ENCODE measurements at regions not wholly inside any gene's neighbourhood (a gene's known extent, or its start where the extent isn't known, plus 50 kb on each side); places are given as distances from the start of the nearest gene placed in this dataset.

DNA sequence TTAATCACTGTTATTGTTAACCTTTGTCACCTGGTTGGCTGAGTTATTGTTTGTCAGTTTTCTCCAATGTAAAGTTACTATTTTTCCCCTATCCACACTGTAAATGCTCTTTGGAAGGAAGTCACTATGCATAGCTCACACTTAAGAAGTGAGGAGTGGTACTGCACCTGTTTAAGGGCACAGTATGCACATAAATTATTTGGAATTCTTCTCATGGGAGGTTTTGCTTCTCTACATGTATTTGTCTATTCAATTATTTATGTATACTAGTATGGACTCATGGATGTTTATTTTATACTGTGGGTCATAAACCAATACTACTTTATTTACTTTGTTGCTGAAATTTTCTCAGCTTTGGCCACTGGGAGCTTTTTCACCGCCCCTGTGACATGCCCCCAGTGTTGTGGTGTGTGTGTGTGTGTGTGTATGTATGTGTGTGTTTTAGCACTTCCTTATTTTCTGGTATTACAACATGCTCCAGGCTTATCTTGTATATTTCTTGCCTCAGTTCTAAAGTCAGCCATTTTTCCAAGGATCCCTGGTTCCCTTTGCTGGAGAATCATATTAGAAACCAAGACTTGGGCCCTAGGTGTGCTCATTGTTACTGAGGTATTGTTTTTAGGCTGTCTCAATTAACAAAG lies 290.5 kb downstream of the KBTBD8 start:
- H3K4me3 ChIP-seq (ENCODE audit: low read depth in 1 of 2, low read length in 2 of 2), result no peak overlapping the region
- no peaks in the 10 kb centered on the region for H3K36me3 ChIP-seq (ENCODE audit: insufficient read depth, low read length)
- no peak overlapping the region for H3K27ac ChIP-seq (ENCODE audit: low read depth, low read length)
- H3K9ac ChIP-seq (ENCODE audit: low read length), result no peak overlapping the region
- no peaks in the 10 kb centered on the region for H3K27me3 ChIP-seq (ENCODE audit: control insufficient read depth in 1 of 2, insufficient read depth in 2 of 2, low read length in 2 of 2)
- H3K4me1 ChIP-seq (ENCODE audit: insufficient read depth, low read length), result peaks cover 4% of the 10 kb centered on the region
- no peaks in the 10 kb centered on the region for H3K9me3 ChIP-seq (ENCODE audit: low read length)

GRCh38 chr3:67289626-67290025 lies 291.5 kb downstream of the KBTBD8 start:
- Histone ChIP-seq H3K9me3 (ENCODE audit: low read length) (no peaks in the 10 kb centered on the region), H3K4me1 (ENCODE audit: insufficient read depth, low read length) (peaks cover 4% of the 10 kb centered on the region), H3K27ac (ENCODE audit: low read depth, low read length) (no peak overlapping the region), H3K4me3 (ENCODE audit: low read depth in 1 of 2, low read length in 2 of 2) (no peak overlapping the region), H3K9ac (ENCODE audit: low read length) (no peak overlapping the region), H3K27me3 (ENCODE audit: control insufficient read depth in 1 of 2, insufficient read depth in 2 of 2, low read length in 2 of 2) (no peaks in the 10 kb centered on the region), H3K36me3 (ENCODE audit: insufficient read depth, low read length) (no peaks in the 10 kb centered on the region)

GRCh38 chr3:67290438-67290837 lies 292.3 kb downstream of the KBTBD8 start:
- Histone ChIP-seq H3K4me3 (ENCODE audit: low read depth in 1 of 2, low read length in 2 of 2) (no peak overlapping the region), H3K9me3 (ENCODE audit: low read length) (no peaks in the 10 kb centered on the region), H3K9ac (ENCODE audit: low read length) (no peak overlapping the region), H3K27me3 (ENCODE audit: control insufficient read depth in 1 of 2, insufficient read depth in 2 of 2, low read length in 2 of 2) (no peaks in the 10 kb centered on the region), H3K36me3 (ENCODE audit: insufficient read depth, low read length) (no peaks in the 10 kb centered on the region), H3K4me1 (ENCODE audit: insufficient read depth, low read length) (peaks cover 4% of the 10 kb centered on the region), H3K27ac (ENCODE audit: low read depth, low read length) (no peak overlapping the region)

DNA sequence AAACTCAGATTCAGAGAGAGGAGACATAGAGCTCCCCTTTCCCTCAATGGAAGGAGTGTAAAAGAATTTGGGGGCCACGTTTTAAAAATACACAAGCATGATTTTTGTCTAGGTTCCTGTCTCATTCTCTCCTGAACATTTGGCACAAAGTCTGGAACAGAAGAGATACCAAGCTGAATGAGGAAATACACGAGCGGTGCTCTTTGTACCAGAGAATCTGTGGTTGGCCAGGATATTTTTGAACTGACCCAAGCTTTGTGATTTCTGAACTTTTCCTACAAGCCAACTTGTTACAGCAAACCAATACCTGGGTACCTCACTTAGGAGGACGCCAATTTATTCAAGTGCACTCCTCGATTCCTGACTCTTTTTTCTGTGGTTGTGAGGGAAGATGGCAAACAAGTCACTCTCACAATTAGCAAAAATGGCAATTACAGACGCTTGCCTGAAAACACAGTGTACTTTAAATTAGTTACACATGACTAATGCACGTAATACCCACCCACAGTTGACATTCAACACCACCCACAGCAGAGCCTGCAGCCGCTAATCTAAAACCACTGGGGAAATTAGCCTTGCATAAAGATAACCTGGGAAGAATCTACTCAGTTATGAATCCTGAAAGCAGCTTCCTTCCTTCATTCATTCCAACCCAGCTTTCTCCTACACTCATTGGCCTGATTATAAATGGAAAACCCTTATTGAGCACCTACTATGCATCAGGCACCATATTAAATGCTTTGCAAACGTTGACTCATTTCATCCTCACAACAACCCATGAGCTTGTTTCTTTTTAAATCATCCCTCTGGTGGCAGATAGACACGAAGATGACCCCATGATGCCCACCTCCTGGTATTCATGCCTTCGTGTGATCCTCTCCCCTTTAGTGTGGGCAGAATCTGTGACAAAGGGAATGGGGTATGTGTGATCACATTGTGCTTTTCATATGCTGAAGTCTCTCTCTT lies 293.5 kb downstream of the KBTBD8 start:
- Histone ChIP-seq H3K27ac (ENCODE audit: low read depth, low read length) (no peak overlapping the region), H3K36me3 (ENCODE audit: insufficient read depth, low read length) (no peaks in the 10 kb centered on the region), H3K4me1 (ENCODE audit: insufficient read depth, low read length) (peaks cover 4% of the 10 kb centered on the region), H3K9ac (ENCODE audit: low read length) (no peak overlapping the region), H3K4me3 (ENCODE audit: low read depth in 1 of 2, low read length in 2 of 2) (no peak overlapping the region), H3K27me3 (ENCODE audit: control insufficient read depth in 1 of 2, insufficient read depth in 2 of 2, low read length in 2 of 2) (no peaks in the 10 kb centered on the region), H3K9me3 (ENCODE audit: low read length) (no peaks in the 10 kb centered on the region)

DNA sequence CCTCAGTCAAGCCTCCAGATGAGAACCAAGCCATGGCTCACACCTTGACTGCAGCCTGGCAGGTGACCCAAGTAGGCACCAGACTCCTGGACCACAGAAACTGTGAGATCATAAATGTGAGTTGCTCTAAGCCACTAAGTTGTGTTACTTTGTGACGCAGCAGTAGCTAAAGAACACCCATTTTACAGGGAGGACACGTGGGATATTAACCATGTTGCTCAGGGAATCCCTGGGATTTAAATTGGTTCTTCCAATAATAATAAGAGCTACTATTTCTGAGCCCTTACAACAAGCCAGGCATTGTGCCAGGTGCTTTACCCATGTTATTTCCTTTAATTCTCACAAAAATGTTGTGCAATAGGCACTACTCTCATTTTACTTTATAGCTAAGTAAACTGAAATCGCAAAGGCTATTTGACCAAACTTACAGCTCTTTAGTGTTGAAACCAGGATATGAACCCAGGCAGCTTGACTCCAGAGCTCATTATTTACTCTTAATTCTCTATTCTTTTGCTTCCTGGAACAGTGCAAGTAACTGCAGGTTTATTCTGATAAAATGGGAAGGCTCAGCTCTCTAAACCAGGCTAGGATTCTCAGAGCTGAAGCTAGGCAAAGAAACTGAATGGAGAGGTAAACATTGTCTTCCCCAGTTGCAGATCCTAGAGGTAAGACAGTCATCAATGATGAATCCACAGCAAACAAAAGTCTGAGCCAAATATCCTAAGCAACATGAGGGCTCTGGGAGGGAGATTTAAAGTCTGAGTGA lies 294.4 kb downstream of the KBTBD8 start:
- peaks cover 4% of the 10 kb centered on the region for H3K4me1 ChIP-seq (ENCODE audit: insufficient read depth, low read length)
- no peak overlapping the region for H3K27ac ChIP-seq (ENCODE audit: low read depth, low read length)
- no peak overlapping the region for H3K9ac ChIP-seq (ENCODE audit: low read length)
- H3K4me3 ChIP-seq (ENCODE audit: low read depth in 1 of 2, low read length in 2 of 2), result no peak overlapping the region
- no peaks in the 10 kb centered on the region for H3K9me3 ChIP-seq (ENCODE audit: low read length)
- no peaks in the 10 kb centered on the region for H3K36me3 ChIP-seq (ENCODE audit: insufficient read depth, low read length)
- H3K27me3 ChIP-seq (ENCODE audit: control insufficient read depth in 1 of 2, insufficient read depth in 2 of 2, low read length in 2 of 2), result no peaks in the 10 kb centered on the region

DNA sequence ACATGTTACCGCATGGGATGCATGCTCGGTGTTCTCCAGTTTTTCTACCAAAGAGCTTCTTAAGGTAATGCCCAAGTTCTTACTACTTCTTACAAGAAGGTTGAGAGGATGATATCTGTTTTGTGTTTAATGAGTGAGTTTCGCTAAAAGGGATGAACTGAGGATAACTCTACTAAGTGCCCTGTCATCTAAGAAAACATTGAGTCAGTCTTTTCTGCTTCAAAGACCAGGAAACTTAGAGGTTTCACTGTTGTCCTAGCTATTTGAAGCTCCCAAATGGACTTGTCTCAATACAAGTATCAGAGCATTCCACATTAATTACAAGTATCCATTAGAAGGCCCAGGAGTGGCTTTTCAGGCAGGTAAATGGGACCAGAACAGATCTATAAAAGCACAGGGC lies 296.2 kb downstream of the KBTBD8 start:
- Histone ChIP-seq H3K36me3 (ENCODE audit: insufficient read depth, low read length) (no peaks in the 10 kb centered on the region), H3K4me1 (ENCODE audit: insufficient read depth, low read length) (peaks cover 4% of the 10 kb centered on the region), H3K9ac (ENCODE audit: low read length) (no peak overlapping the region), H3K4me3 (ENCODE audit: low read depth in 1 of 2, low read length in 2 of 2) (no peak overlapping the region), H3K9me3 (ENCODE audit: low read length) (no peaks in the 10 kb centered on the region), H3K27me3 (ENCODE audit: control insufficient read depth in 1 of 2, insufficient read depth in 2 of 2, low read length in 2 of 2) (no peaks in the 10 kb centered on the region), H3K27ac (ENCODE audit: low read depth, low read length) (no peak overlapping the region)

DNA sequence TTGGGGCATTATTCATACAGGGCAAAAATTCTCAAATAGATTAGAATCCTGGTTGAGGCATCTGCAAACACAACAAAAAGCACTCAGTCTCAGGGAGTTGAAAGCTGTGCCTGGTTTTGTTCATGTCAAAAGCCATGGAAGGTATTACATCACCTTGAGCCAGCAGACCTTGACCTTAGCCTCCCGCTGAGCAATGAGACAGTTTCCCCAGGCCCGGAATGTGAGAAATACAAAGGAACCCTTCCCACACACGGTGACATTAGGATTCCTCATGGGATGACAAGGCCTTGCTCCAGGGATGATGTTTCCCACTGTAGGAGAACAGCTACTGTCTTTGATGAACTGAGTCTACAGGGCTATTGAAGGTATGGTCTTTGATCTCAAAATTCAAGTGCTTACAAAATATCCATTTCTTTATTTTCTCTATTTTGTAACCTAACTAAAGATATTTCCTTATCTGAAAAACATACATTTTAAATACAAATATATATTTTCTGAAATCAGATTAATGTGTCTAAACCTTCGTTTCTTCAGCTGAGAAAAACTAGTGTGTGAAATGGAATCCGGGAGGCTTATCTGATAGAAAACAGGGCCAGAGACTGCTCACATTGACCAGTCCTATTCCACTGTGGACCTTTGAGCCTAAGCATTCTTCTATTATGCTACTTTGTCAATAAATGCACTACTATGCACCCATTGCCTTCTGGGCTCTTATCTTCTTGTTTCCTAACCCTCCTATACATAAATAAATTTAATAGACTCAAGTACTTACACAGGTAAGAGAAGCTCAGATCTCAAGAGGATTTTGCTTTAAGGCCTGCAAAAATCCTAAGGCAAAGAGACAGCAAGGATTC lies 298.2 kb downstream of the KBTBD8 start:
- Histone ChIP-seq H3K27ac (ENCODE audit: low read depth, low read length) (no peak overlapping the region), H3K4me3 (ENCODE audit: low read depth in 1 of 2, low read length in 2 of 2) (no peak overlapping the region), H3K27me3 (ENCODE audit: control insufficient read depth in 1 of 2, insufficient read depth in 2 of 2, low read length in 2 of 2) (no peaks in the 10 kb centered on the region), H3K4me1 (ENCODE audit: insufficient read depth, low read length) (no peaks in the 10 kb centered on the region), H3K9ac (ENCODE audit: low read length) (no peak overlapping the region), H3K36me3 (ENCODE audit: insufficient read depth, low read length) (no peaks in the 10 kb centered on the region), H3K9me3 (ENCODE audit: low read length) (no peaks in the 10 kb centered on the region)

DNA sequence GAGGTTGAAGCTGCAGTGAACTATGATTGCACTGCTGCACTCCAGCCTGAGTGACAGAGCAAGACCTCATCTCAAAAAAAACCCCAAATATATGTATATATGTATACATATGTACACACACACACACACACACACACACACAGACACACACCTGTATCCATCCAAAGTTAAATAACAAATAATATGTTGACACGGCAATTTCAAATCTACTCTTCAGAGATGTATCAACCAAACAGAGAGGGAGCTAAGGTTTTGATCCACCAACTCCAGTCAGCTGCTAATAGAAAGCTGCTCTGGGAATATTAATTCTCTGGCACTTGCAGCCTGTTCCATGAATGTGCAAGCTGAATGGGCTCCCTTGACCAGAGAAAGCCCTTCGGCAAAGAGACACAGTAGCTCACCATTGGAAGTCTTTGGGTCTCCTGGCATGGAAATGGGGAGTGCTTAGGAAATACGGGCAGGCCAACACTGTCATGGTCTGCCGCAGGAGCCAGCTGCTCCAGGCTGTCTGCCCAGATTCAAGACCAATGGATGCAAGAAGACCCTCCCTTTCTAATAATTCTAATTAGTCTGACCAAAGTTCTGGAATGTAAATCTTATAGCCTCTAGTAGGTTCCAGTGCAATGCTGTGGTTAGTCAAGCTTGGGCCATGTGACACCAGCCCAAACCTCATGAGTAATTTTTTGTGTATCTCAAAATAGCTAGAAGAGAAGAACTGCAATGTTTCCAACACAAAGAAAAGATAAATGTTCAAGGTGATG lies 299.8 kb downstream of the KBTBD8 start:
- Histone ChIP-seq H3K4me3 (ENCODE audit: low read depth in 1 of 2, low read length in 2 of 2) (no peak overlapping the region), H3K27ac (ENCODE audit: low read depth, low read length) (no peak overlapping the region), H3K4me1 (ENCODE audit: insufficient read depth, low read length) (no peaks in the 10 kb centered on the region), H3K36me3 (ENCODE audit: insufficient read depth, low read length) (no peaks in the 10 kb centered on the region), H3K27me3 (ENCODE audit: control insufficient read depth in 1 of 2, insufficient read depth in 2 of 2, low read length in 2 of 2) (no peaks in the 10 kb centered on the region), H3K9me3 (ENCODE audit: low read length) (no peaks in the 10 kb centered on the region), H3K9ac (ENCODE audit: low read length) (no peak overlapping the region)

GRCh38 chr3:67301556-67301955 lies 303.4 kb downstream of the KBTBD8 start:
- Histone ChIP-seq H3K9me3 (ENCODE audit: low read length) (no peaks in the 10 kb centered on the region), H3K4me1 (ENCODE audit: insufficient read depth, low read length) (no peaks in the 10 kb centered on the region)

DNA sequence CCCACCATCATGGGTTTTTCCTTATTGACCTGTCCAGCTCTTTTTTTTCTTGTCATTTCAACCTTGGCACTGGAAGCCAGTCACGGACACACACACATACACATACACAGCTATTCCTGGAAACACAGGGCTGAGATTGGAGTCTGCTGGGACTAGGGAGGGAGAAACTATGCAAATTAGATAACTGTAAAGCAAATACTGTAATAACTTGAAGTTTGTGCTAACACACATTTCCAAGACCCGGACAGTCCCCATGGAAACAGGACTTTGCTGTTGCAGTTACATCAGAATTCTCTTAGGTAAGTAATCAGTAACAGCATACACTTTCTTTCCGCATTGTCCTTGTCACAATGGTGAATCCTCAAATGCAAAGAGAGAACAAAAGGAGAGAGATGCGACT lies 304.4 kb downstream of the KBTBD8 start:
- Histone ChIP-seq H3K4me3 (ENCODE audit: low read depth in 1 of 2, low read length in 2 of 2) (no peak overlapping the region), H3K4me1 (ENCODE audit: insufficient read depth, low read length) (no peaks in the 10 kb centered on the region), H3K27me3 (ENCODE audit: control insufficient read depth in 1 of 2, insufficient read depth in 2 of 2, low read length in 2 of 2) (no peaks in the 10 kb centered on the region), H3K36me3 (ENCODE audit: insufficient read depth, low read length) (no peaks in the 10 kb centered on the region), H3K27ac (ENCODE audit: low read depth, low read length) (no peak overlapping the region), H3K9me3 (ENCODE audit: low read length) (no peaks in the 10 kb centered on the region), H3K9ac (ENCODE audit: low read length) (no peak overlapping the region)

More at GRCh38 chr3:67301556-67301955, 303.4 kb downstream of the KBTBD8 start:
- Histone ChIP-seq H3K9ac (ENCODE audit: low read length) (no peak overlapping the region), H3K27ac (ENCODE audit: low read depth, low read length) (no peak overlapping the region), H3K36me3 (ENCODE audit: insufficient read depth, low read length) (no peaks in the 10 kb centered on the region), H3K4me3 (ENCODE audit: low read depth in 1 of 2, low read length in 2 of 2) (no peak overlapping the region), H3K27me3 (ENCODE audit: control insufficient read depth in 1 of 2, insufficient read depth in 2 of 2, low read length in 2 of 2) (no peaks in the 10 kb centered on the region)
